ENCODE measurements at regions not wholly inside any gene's neighbourhood (a gene's known extent, or its start where the extent isn't known, plus 50 kb on each side); places are given as distances from the start of the nearest gene placed in this dataset.

GRCh38 chr3:120839120-120839519 lies 68.9 kb upstream of the STXBP5L start:
- TF ChIP-seq ZNF274 (IDR thresholded peaks at IDR 0.05; ENCODE audit: low read depth, low read length) (no peak), SUZ12 (IDR thresholded peaks at IDR 0.05; ENCODE audit: extremely low read depth, insufficient read depth, insufficient read length) (no peak)

Data from NT2/D1 (cell line).